GM12874 (cell line): ENCODE measurements at regions not wholly inside any gene's neighbourhood (a gene's known extent, or its start where the extent isn't known, plus 50 kb on each side); places are given as distances from the start of the nearest gene placed in this dataset.

Experiments
- TF ChIP-seq, protein P1 (sequence below): IDR thresholded peaks from 2 replicates; pipeline ENCODE4 v1.5.1; 2011; ENCODE audit warnings: low read depth, mild to moderate bottlenecking, control low read depth, low read length, moderate library complexity; ENCODE audit not compliant: insufficient read depth

DNA sequence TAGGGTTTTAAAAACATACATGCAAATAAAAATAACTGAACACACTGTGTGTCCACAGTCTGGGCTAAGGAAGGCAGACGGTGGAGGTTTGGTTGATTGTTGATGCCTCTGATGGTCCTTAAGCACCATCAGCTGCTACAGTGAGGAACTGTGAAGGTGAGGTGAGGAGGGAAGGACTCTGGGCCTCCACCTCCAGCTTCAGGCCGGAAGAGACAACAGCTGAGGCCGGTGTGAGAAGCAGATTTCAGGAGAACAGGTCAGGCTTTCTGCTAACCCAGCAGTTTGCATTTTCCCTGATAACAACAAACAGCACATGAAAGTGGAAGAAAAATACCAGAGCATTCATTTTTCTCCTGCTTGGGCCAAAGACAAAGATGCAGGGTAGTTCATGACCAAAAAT is 189.9 kb upstream of the AJAP1 start:
- TF ChIP-seq, protein P1, sequence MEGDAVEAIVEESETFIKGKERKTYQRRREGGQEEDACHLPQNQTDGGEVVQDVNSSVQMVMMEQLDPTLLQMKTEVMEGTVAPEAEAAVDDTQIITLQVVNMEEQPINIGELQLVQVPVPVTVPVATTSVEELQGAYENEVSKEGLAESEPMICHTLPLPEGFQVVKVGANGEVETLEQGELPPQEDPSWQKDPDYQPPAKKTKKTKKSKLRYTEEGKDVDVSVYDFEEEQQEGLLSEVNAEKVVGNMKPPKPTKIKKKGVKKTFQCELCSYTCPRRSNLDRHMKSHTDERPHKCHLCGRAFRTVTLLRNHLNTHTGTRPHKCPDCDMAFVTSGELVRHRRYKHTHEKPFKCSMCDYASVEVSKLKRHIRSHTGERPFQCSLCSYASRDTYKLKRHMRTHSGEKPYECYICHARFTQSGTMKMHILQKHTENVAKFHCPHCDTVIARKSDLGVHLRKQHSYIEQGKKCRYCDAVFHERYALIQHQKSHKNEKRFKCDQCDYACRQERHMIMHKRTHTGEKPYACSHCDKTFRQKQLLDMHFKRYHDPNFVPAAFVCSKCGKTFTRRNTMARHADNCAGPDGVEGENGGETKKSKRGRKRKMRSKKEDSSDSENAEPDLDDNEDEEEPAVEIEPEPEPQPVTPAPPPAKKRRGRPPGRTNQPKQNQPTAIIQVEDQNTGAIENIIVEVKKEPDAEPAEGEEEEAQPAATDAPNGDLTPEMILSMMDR, result no peak

DNA sequence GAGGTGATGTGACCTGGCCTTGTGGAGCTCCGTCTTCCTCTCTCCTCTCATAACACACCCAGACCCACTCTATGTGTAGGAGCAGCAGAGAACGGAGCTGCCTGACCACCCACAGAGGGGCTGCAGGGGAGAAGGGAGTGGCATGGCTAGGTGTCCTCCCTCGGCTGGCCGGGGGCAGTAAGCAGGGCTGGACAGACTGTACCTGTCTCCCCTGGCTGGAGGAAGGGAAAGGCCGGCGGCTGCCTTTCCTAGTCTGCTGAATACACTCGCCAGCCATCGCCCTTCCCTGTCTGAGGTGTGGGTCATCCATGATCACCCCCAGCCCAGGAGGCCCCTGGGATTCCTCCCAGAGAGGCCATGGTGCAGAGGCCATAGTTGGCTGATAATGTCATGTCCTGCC is 187.2 kb upstream of the AJAP1 start:
- TF ChIP-seq, protein P1, result no peak

DNA sequence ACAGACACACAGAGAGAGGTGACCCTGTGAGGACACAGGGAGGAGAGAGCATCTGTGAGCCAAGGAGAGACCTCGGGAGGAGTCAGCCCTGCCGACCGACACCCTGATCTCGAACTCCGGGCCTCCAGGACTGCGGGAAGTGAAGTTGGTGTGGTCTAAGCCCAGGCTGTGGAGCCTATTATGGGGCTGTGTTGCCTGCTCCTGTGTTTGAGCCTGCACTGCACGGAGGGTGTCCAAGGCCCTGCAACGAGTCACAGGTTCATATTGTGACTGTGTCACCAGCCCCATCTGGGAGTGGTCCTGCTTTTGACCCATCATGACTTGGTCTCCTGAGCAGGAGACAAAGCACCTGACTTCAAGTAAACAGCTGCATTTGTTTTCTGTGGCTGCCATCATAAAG is 186.0 kb upstream of the AJAP1 start:
- TF ChIP-seq, protein P1, result no peak

DNA sequence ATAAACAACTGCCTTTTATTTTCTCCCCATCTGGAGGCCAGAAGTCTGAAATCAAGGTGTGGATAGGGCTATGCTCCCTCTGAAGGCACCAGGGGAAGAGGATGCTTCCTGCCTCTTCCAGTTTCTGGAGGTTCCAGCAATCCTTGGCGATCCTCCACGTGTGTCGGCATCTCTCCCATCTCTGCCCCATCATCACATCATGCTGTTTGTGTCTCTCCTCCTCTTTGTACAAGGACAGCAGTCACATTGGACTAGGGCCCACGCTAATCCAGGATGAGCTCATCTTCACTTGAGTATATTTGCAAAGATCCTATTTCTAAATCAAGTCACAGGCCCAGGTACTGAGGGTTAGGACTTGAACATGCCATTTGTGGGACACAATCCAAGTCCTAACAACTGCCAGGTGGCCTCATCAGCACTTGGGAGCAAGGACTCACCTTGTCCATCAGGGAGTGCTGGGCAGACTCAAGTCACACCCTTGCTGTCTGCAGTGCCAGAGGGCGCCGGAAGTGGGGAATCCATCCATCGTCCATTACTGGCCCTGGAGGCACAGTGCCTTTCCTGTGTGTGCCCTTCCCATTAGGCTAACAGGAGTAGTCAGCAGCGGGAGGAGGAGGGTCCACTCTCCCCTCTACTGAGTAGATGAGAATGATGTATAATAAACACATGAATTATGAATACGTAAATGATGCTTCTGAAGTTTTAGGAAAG is 185.4 kb upstream of the AJAP1 start:
- TF ChIP-seq, protein P1, result no peak

DNA sequence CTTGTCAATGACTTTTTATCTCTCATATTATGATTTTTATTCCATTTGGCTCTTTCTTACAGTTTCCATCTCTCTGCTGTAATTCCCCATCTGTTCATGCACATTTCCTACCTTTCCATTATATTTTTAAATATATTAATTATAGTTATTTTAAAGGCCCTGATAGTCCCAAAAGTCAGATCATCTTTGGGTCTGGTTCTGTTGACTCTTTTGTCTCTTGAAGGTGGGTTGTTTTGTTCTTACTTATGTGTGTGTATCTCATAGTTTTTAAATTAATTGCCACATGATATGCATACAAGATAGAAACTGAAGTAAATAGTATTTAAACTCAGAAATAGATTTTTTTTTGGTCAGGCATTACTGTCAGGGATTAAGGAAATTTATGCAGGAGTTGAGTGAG is 178.0 kb upstream of the AJAP1 start:
- TF ChIP-seq, protein P1, result no peak

DNA sequence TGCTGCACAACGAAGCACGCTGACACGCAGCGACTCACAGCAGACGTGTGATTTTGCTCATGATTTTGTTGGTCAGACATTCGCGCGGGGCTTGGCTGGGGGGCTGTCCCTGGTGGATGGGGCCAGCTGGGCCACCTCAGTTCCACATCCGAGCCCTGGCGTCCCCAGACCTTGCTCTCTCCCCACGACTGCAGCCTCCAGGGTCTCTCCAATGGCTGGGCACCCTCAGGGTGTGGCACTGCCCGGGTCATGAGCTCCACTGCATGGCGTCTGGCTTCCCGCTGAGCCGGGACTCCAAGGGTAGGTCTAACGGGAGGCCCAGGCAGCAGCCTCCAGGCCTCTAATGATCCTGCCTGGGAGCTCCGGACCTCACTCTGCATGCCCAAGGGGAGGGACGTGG is 173.0 kb upstream of the AJAP1 start:
- TF ChIP-seq, protein P1, result no peak

DNA sequence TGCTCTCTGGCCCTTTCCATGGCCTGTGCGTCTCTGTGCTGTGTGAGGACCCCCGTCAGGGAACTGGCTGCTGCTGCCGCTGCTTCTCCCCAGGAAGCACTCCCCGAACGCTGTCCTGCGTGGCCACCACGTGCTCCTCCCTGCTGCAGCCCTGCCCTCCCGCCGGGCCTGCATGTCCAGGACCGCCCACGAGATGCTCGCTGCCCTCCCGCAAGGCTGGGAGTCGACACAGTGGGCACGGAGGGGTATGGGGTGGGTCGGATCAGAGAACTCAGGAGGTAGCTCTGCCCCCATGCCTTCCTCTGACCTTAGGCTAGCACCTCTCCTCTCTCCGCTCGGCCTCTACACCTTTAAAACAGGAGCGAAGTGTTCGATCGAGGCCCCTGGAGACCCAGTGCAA is 171.9 kb upstream of the AJAP1 start:
- TF ChIP-seq, protein P1, result no peak
